Type B pancreatic cell (in vitro differentiated cells): ENCODE measurements at regions not wholly inside any gene's neighbourhood (a gene's known extent, or its start where the extent isn't known, plus 50 kb on each side); places are given as distances from the start of the nearest gene placed in this dataset.

Experiments used
- DNase-seq: peaks from one replicate; pipeline ENCODE4 v3.0.0; 2021; ENCODE audit warnings: mixed read lengths; ENCODE audit not compliant: unreplicated experiment; ENCODE audit errors: extremely low spot score
- H3K27ac Mint-ChIP-seq: 2 replicates; pipeline ENCODE4 v1.8.0; 2021; ENCODE audit warnings: mild to moderate bottlenecking, mixed read lengths
- H3K27me3 Mint-ChIP-seq: 2 replicates; pipeline ENCODE4 v1.8.0; 2021; ENCODE audit warnings: mixed read lengths
- H3K36me3 Mint-ChIP-seq: 2 replicates; pipeline ENCODE4 v1.8.0; 2021; ENCODE audit warnings: mixed read lengths
- H3K4me1 Mint-ChIP-seq: one replicate; pipeline ENCODE4 v1.8.0; 2021; ENCODE audit warnings: mixed read lengths; ENCODE audit not compliant: unreplicated experiment
- H3K4me3 Mint-ChIP-seq: 2 replicates; pipeline ENCODE4 v1.8.0; 2021; ENCODE audit warnings: mild to moderate bottlenecking, mixed read lengths
- H3K9me3 Mint-ChIP-seq: 2 replicates; pipeline ENCODE4 v1.8.0; 2021; ENCODE audit warnings: mixed read lengths
- CTCF ChIP-seq: fragments of 200-600 bp; sonication (generic); conservative IDR thresholded peaks from 2 replicates; pipeline ENCODE4 v1.5.0; 2021; ENCODE audit warnings: antibody characterized with exemption, mild to moderate bottlenecking

GRCh38 chr16:86455640-86456039, 54.7 kb upstream of the FOXF1 start:
- DNase-seq: no peak

GRCh38 chr16:86457501-86458148, 52.7 kb upstream of the FOXF1 start:
- no peak for TF ChIP-seq CTCF
- H3K4me1 Mint-ChIP-seq: peaks cover 12% of the 10 kb centered on the region

More at GRCh38 chr16:86455640-86456039, 54.7 kb upstream of the FOXF1 start:
- Mint-ChIP-seq H3K27me3 (peaks cover 88% of the 10 kb centered on the region), H3K27ac (no peak overlapping the region), H3K36me3 (no peaks in the 10 kb centered on the region), H3K4me3 (no peak overlapping the region), H3K4me1 (peaks cover 12% of the 10 kb centered on the region), H3K9me3 (no peaks in the 10 kb centered on the region)
- TF ChIP-seq CTCF: no peak

GRCh38 chr16:86458149-86458777, 52.1 kb upstream of the FOXF1 start:
- no peak for DNase-seq
- Mint-ChIP-seq H3K36me3 (no peaks in the 10 kb centered on the region), H3K27ac (no peak overlapping the region), H3K9me3 (peaks cover 7% of the 10 kb centered on the region), H3K27me3 (peaks cover 74% of the 10 kb centered on the region), H3K4me1 (peaks cover 12% of the 10 kb centered on the region), H3K4me3 (no peak overlapping the region)
- TF ChIP-seq CTCF: no peak

More at GRCh38 chr16:86457501-86458148, 52.7 kb upstream of the FOXF1 start:
- DNase-seq: no peak
- H3K27me3 Mint-ChIP-seq: peaks cover 81% of the 10 kb centered on the region
- no peak overlapping the region for H3K27ac Mint-ChIP-seq
- H3K4me3 Mint-ChIP-seq: no peak overlapping the region
- H3K9me3 Mint-ChIP-seq: peaks cover 7% of the 10 kb centered on the region
- H3K36me3 Mint-ChIP-seq: no peaks in the 10 kb centered on the region

- no peaks in the 10 kb centered on the region for H3K36me3 Mint-ChIP-seq
- no peak for TF ChIP-seq CTCF
- no peak overlapping the region for H3K4me3 Mint-ChIP-seq
- H3K9me3 Mint-ChIP-seq: peaks cover 12% of the 10 kb centered on the region
- peaks cover 12% of the 10 kb centered on the region for H3K4me1 Mint-ChIP-seq
- no peak overlapping the region for H3K27ac Mint-ChIP-seq
- H3K27me3 Mint-ChIP-seq: peaks cover 65% of the 10 kb centered on the region
- no peak for DNase-seq
Observed at GRCh38 chr16:86459266-86459665, 51.1 kb upstream of the FOXF1 start.
